Central memory CD8-positive, alpha-beta T cell (primary cell): ENCODE measurements at regions not wholly inside any gene's neighbourhood (a gene's known extent, or its start where the extent isn't known, plus 50 kb on each side); places are given as distances from the start of the nearest gene placed in this dataset.

Experiments used
- ATAC-seq: fragments of 150-1000 bp; cut with Tn5 transposase; replicated peaks from 2 replicates; pipeline ENCODE4 v1.10.0; 2022; ENCODE audit warnings: mild to moderate bottlenecking, moderate FRiP score, moderate number of reproducible peaks; ENCODE audit not compliant: poor library complexity, severe bottlenecking; ENCODE audit errors: extremely low read depth
- DNase-seq, 2 donors: peaks; one replicate each; pipeline ENCODE4 v3.0.0; 2021; ENCODE audit warnings: low spot score in 2 of 2
- H3K27ac Mint-ChIP-seq: one replicate; pipeline ENCODE4 v1.8.0; 2022; ENCODE audit warnings: low read depth, mild to moderate bottlenecking, moderate library complexity, mixed read lengths
- H3K27me3 Mint-ChIP-seq: one replicate; pipeline ENCODE4 v1.8.0; 2022; ENCODE audit warnings: mixed read lengths
- H3K36me3 Mint-ChIP-seq: one replicate; pipeline ENCODE4 v1.8.0; 2022; ENCODE audit warnings: mild to moderate bottlenecking, moderate library complexity, mixed read lengths; ENCODE audit not compliant: insufficient read depth
- H3K4me1 Mint-ChIP-seq: one replicate; pipeline ENCODE4 v1.8.0; 2022; ENCODE audit warnings: mixed read lengths
- H3K4me3 Mint-ChIP-seq: one replicate; pipeline ENCODE4 v1.8.0; 2022; ENCODE audit warnings: mild to moderate bottlenecking, moderate library complexity, mixed read lengths
- H3K9me3 Mint-ChIP-seq: one replicate; pipeline ENCODE4 v1.8.0; 2022; ENCODE audit warnings: mixed read lengths

- Mint-ChIP-seq H3K4me1 (no peaks in the 10 kb centered on the region), H3K27ac (no peak overlapping the region), H3K27me3 (peaks cover 18% of the 10 kb centered on the region), H3K9me3 (no peaks in the 10 kb centered on the region), H3K36me3 (no peaks in the 10 kb centered on the region), H3K4me3 (no peak overlapping the region)
- ATAC-seq = no peak
- no peak for DNase-seq
Observed at GRCh38 chr6:88220493-88220892, 54.3 kb upstream of the CNR1 start.

- peaks cover 14% of the 10 kb centered on the region for H3K27me3 Mint-ChIP-seq
- no peak overlapping the region for H3K4me3 Mint-ChIP-seq
- no peaks in the 10 kb centered on the region for H3K36me3 Mint-ChIP-seq
- H3K27ac Mint-ChIP-seq = no peak overlapping the region
- no peaks in the 10 kb centered on the region for H3K9me3 Mint-ChIP-seq
- ATAC-seq (no peak), DNase-seq (no peak)
- no peaks in the 10 kb centered on the region for H3K4me1 Mint-ChIP-seq
Observed at GRCh38 chr6:88216182-88216581, 50.0 kb upstream of the CNR1 start.
